ENCODE measurements at regions not wholly inside any gene's neighbourhood (a gene's known extent, or its start where the extent isn't known, plus 50 kb on each side); places are given as distances from the start of the nearest gene placed in this dataset.

- TF ChIP-seq, protein P1, sequence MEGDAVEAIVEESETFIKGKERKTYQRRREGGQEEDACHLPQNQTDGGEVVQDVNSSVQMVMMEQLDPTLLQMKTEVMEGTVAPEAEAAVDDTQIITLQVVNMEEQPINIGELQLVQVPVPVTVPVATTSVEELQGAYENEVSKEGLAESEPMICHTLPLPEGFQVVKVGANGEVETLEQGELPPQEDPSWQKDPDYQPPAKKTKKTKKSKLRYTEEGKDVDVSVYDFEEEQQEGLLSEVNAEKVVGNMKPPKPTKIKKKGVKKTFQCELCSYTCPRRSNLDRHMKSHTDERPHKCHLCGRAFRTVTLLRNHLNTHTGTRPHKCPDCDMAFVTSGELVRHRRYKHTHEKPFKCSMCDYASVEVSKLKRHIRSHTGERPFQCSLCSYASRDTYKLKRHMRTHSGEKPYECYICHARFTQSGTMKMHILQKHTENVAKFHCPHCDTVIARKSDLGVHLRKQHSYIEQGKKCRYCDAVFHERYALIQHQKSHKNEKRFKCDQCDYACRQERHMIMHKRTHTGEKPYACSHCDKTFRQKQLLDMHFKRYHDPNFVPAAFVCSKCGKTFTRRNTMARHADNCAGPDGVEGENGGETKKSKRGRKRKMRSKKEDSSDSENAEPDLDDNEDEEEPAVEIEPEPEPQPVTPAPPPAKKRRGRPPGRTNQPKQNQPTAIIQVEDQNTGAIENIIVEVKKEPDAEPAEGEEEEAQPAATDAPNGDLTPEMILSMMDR (IDR thresholded peaks at IDR 0.05; ENCODE audit: insufficient read depth, low read length), result no peak
- TF ChIP-seq POLR2AphosphoS5 (IDR thresholded peaks at IDR 0.05; ENCODE audit: low read depth) (no peak), GABPA (IDR thresholded peaks at IDR 0.05; ENCODE audit: low read depth) (no peak)
- TF ChIP-seq, protein P2, sequence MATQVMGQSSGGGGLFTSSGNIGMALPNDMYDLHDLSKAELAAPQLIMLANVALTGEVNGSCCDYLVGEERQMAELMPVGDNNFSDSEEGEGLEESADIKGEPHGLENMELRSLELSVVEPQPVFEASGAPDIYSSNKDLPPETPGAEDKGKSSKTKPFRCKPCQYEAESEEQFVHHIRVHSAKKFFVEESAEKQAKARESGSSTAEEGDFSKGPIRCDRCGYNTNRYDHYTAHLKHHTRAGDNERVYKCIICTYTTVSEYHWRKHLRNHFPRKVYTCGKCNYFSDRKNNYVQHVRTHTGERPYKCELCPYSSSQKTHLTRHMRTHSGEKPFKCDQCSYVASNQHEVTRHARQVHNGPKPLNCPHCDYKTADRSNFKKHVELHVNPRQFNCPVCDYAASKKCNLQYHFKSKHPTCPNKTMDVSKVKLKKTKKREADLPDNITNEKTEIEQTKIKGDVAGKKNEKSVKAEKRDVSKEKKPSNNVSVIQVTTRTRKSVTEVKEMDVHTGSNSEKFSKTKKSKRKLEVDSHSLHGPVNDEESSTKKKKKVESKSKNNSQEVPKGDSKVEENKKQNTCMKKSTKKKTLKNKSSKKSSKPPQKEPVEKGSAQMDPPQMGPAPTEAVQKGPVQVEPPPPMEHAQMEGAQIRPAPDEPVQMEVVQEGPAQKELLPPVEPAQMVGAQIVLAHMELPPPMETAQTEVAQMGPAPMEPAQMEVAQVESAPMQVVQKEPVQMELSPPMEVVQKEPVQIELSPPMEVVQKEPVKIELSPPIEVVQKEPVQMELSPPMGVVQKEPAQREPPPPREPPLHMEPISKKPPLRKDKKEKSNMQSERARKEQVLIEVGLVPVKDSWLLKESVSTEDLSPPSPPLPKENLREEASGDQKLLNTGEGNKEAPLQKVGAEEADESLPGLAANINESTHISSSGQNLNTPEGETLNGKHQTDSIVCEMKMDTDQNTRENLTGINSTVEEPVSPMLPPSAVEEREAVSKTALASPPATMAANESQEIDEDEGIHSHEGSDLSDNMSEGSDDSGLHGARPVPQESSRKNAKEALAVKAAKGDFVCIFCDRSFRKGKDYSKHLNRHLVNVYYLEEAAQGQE (IDR thresholded peaks at IDR 0.05; ENCODE audit: insufficient replicate concordance, low read depth), result no peak
These were observed 84.2 kb upstream of the UXS1 start for GRCh38 chr2:106278112-106278876.
